SK-N-SH (cell line): ENCODE measurements at regions not wholly inside any gene's neighbourhood (a gene's known extent, or its start where the extent isn't known, plus 50 kb on each side); places are given as distances from the start of the nearest gene placed in this dataset.

Experiments
- CTCF ChIA-PET: fragments of 300-600, 350-600 bp; formaldehyde crosslinking; extraction: SDS; loops from one replicate; lab custom pipeline; 2021; lab: Yijun Ruan, JAX
- POLR2A ChIA-PET: fragments of 350-600 bp; sonication (Branson Sonifier 250); formaldehyde crosslinking; extraction: SDS; loops from one replicate; lab custom pipeline; 2020; ENCODE audit warnings: antibody characterized with exemption, inconsistent platforms; lab: Yijun Ruan, JAX
- DNase-seq: peaks from one replicate; pipeline ENCODE4 v3.0.0; 2012
- H2AFZ ChIP-seq: fragments of 200-600 bp; sonication (generic); 2 replicates; pipeline ENCODE4 v1.8.1; 2016; ENCODE audit warnings: antibody characterized with exemption, mild to moderate bottlenecking, low read depth
- H3F3A ChIP-seq: fragments of 200-600 bp; sonication (generic); replicated peaks from 2 replicates; pipeline ENCODE3; 2016; ENCODE audit warnings: antibody characterized with exemption, mild to moderate bottlenecking; ENCODE audit not compliant: insufficient read depth
- H3K27ac ChIP-seq, 2 experiments: fragments of 200-500 bp in 1 of 2; fragments of 200-600 bp in 1 of 2; sonication (Bioruptor generic) in 1 of 2; sonication (generic), shearing (Covaris generic) in 1 of 2; 2 replicates each; pipeline versions ENCODE4 v1.5.1 to v1.6.1; 2014 to 2016; ENCODE audit warnings: low read depth in 2 of 2, inconsistent platforms in 1 of 2, low read length in 1 of 2, mild to moderate bottlenecking in 1 of 2, mixed read lengths in 1 of 2
- H3K27me3 ChIP-seq: fragments of 200-600 bp; sonication (generic), shearing (Covaris generic); 2 replicates; pipeline ENCODE4 v1.6.1; 2016; ENCODE audit warnings: mixed run types; ENCODE audit not compliant: insufficient read depth
- H3K36me3 ChIP-seq, 2 experiments: fragments of 200-500 bp in 1 of 2; fragments of 200-600 bp in 1 of 2; sonication (Bioruptor generic) in 1 of 2; sonication (generic) in 1 of 2; replicated peaks in 1 of 2; 2 replicates each; pipeline versions ENCODE3 to v1.5.1; 2014 to 2016; ENCODE audit warnings: low read length in 1 of 2, mild to moderate bottlenecking in 1 of 2; ENCODE audit not compliant: insufficient read depth in 2 of 2, control insufficient read depth in 1 of 2
- H3K4me1 ChIP-seq, 2 experiments: fragments of 200-500 bp in 1 of 2; fragments of 200-600 bp in 1 of 2; sonication (Bioruptor generic) in 1 of 2; sonication (generic), shearing (Covaris generic) in 1 of 2; 2 replicates each; pipeline versions ENCODE4 v1.5.1 to v1.6.1; 2014 to 2016; ENCODE audit warnings: low read depth in 1 of 2, low read length in 1 of 2, mixed run types in 1 of 2; ENCODE audit not compliant: insufficient read depth in 2 of 2, control insufficient read depth in 1 of 2
- H3K4me2 ChIP-seq: fragments of 200-600 bp; sonication (generic), shearing (Covaris generic); 2 replicates; pipeline ENCODE4 v1.6.1; 2017; ENCODE audit warnings: mixed run types
- H3K4me3 ChIP-seq, 2 experiments: fragments of 200-500 bp in 1 of 2; fragments of 200-600 bp in 1 of 2; sonication (Bioruptor generic) in 1 of 2; sonication (generic), shearing (Covaris generic) in 1 of 2; 2 replicates each; pipeline versions ENCODE4 v1.5.1 to v1.8.1; 2014 to 2016; ENCODE audit warnings: low read depth in 2 of 2, inconsistent platforms in 1 of 2, low read length in 1 of 2, mild to moderate bottlenecking in 1 of 2, mixed read lengths in 1 of 2, moderate library complexity in 1 of 2
- H3K79me2 ChIP-seq: fragments of 200-600 bp; sonication (generic); 2 replicates; pipeline ENCODE4 v1.8.1; 2017; ENCODE audit warnings: mild to moderate bottlenecking; ENCODE audit not compliant: insufficient read depth
- H3K9ac ChIP-seq: fragments of 200-600 bp; sonication (generic); 2 replicates; pipeline ENCODE4 v1.6.1; 2017; ENCODE audit warnings: mixed run types
- H3K9me2 ChIP-seq: fragments of 200-600 bp; sonication (generic); 2 replicates; pipeline ENCODE4 v1.6.1; 2017; ENCODE audit warnings: mixed run types
- H3K9me3 ChIP-seq: fragments of 200-600 bp; sonication (generic); 2 replicates; pipeline ENCODE4 v1.6.1; 2017; ENCODE audit warnings: mixed run types, mild to moderate bottlenecking, moderate library complexity
- H4K20me1 ChIP-seq: fragments of 200-600 bp; sonication (generic); 2 replicates; pipeline ENCODE4 v1.6.1; 2017; ENCODE audit warnings: mild to moderate bottlenecking, mixed run types; ENCODE audit not compliant: insufficient read depth
- GATA2 ChIP-seq: sonication (generic); formaldehyde crosslinking; IDR thresholded peaks from 2 replicates; pipeline ENCODE4 v1.5.0; 2020; ENCODE audit warnings: mild to moderate bottlenecking, missing genetic modification reagents
- MEF2A ChIP-seq: IDR thresholded peaks from 2 replicates; pipeline ENCODE4 v1.4.0; 2012; ENCODE audit warnings: low read depth, borderline replicate concordance
- POLR2AphosphoS5 ChIP-seq: IDR thresholded peaks from 2 replicates; pipeline ENCODE4 v1.6.1; 2012; ENCODE audit warnings: low read depth, low read length
- RXRA ChIP-seq: IDR thresholded peaks from 2 replicates; pipeline ENCODE4 v1.4.0; 2012; ENCODE audit warnings: low read depth, mild to moderate bottlenecking, borderline replicate concordance
- SMC3 ChIP-seq: IDR thresholded peaks from 2 replicates; pipeline ENCODE4 v1.6.1; 2012; ENCODE audit warnings: low read depth, low read length, improper control_type of control experiment
- whole genome bisulfite sequencing: methylation state at CpG from one replicate; pipeline ENCODE4 v1.1.6; 2017; ENCODE audit warnings: low lambda C conversion rate; 5-methylcytosine and 5-hydroxymethylcytosine counted together
- TF ChIP-seq, protein P1 (sequence below): IDR thresholded peaks from 2 replicates; pipeline ENCODE4 v1.4.0; 2012; ENCODE audit warnings: low read depth, borderline replicate concordance

DNA sequence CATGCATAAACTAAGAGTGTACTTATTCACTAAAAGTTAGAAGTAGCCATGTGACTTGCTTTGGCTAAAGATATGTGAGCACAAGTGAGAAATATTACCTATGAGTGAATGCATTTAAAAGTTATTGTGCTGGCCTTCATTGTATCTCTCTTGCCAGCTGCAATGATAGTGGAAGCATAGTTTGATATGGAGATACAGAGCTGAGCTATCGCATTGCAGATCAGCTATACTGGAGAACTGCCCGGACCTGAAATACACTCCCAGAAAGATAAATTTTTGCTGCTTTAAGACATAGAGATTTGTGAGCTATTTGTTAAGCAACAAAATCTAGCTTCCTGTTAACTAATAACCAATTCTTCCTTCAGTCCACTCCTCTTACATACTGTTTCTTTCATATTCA lies 571.1 kb downstream of the CPS1 start (continued):
- no peak for TF ChIP-seq RXRA

DNA sequence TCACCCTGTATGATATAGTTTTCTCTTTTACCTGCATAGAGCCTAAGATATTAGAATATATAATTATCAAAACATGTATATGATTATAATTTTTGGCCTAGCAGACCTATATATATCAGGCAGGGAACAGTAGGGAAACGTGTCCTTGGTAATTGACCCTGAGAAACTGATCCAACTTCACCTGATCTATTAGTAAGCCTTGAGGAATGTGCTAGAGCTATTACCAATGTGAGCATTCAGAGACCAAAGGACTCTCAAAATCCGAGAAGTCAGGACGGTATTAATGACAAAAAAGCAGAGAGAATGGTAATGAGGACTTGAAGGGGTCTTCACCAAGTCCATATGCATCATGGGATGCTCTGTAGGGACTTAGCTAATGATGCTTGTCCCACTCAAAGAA lies 571.9 kb downstream of the CPS1 start:
- WGBS = 33% methylated on average over 3 of the region's 3 CpGs
- Histone ChIP-seq H3K27ac (no peak overlapping the region), H3K9ac (no peak overlapping the region), H3K27me3 (no peaks in the 10 kb centered on the region), H3K4me3 (no peak overlapping the region), H2AFZ (no peak overlapping the region), H3K79me2 (no peaks in the 10 kb centered on the region), H3K9me3 (no peaks in the 10 kb centered on the region), H3K4me2 (no peak overlapping the region), H3K9me2 (no peaks in the 10 kb centered on the region), H3F3A (no peaks in the 10 kb centered on the region), H3K4me1 (peaks cover 0 to 4% of the 10 kb centered on the region in 2 experiments; a peak in 2 of 4 replicates), H3K36me3 (no peaks in the 10 kb centered on the region), H4K20me1 (no peaks in the 10 kb centered on the region)
- ChIA-PET POLR2A (no interaction called here), CTCF (interaction anchor here (0.7 to 1.3 kb wide), 2 partner anchors 29 to 43 kb away, joined by 3 to 5 read pairs; no protein-coding TSS in a partner anchor)
- no peak for DNase-seq
- TF ChIP-seq MEF2A (no peak), SMC3 (no peak), POLR2AphosphoS5 (no peak)
- TF ChIP-seq, protein P1, sequence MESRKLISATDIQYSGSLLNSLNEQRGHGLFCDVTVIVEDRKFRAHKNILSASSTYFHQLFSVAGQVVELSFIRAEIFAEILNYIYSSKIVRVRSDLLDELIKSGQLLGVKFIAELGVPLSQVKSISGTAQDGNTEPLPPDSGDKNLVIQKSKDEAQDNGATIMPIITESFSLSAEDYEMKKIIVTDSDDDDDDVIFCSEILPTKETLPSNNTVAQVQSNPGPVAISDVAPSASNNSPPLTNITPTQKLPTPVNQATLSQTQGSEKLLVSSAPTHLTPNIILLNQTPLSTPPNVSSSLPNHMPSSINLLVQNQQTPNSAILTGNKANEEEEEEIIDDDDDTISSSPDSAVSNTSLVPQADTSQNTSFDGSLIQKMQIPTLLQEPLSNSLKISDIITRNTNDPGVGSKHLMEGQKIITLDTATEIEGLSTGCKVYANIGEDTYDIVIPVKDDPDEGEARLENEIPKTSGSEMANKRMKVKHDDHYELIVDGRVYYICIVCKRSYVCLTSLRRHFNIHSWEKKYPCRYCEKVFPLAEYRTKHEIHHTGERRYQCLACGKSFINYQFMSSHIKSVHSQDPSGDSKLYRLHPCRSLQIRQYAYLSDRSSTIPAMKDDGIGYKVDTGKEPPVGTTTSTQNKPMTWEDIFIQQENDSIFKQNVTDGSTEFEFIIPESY = no peak

DNA sequence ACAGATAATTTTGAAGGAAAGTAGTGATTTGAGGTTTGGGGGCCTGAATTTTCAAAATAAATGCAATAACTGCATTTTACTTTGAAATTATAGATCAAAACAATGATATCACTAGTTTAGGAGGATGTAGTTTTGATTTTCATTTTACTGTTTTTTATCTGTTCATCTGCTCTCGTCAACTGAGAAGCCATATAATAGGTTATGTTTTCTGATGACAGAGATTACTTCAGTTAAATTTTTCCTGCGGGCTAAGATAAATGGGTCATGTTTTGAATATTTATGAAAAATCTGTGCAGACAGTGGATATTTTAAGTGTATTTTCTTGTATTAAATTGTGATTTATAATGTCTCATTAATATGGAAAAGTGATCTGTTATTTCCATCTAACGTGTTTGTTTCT lies 573.4 kb downstream of the CPS1 start:
- no peaks in the 10 kb centered on the region for H3K27me3 ChIP-seq
- POLR2A ChIA-PET = no interaction called here
- H3K4me2 ChIP-seq = no peak overlapping the region
- H2AFZ ChIP-seq = no peak overlapping the region
- no peak for DNase-seq
- H4K20me1 ChIP-seq = no peaks in the 10 kb centered on the region
- peak; percentile 52 for TF ChIP-seq GATA2 (CRISPR knock-in tag)
- TF ChIP-seq, protein P1 = no peak
- TF ChIP-seq, all 33 proteins: peak for 1
- CTCF ChIA-PET = no interaction called here
- Histone ChIP-seq H3K27ac (no peak overlapping the region), H3F3A (no peaks in the 10 kb centered on the region), H3K9me2 (no peaks in the 10 kb centered on the region), H3K9me3 (no peaks in the 10 kb centered on the region), H3K4me1 (peaks cover 0 to 4% of the 10 kb centered on the region in 2 experiments; a peak in 2 of 4 replicates), H3K36me3 (no peaks in the 10 kb centered on the region), H3K9ac (no peak overlapping the region), H3K79me2 (no peaks in the 10 kb centered on the region), H3K4me3 (no peak overlapping the region)
- 27% methylated on average over 3 of the region's 3 CpGs for WGBS
